ENCODE measurements at regions not wholly inside any gene's neighbourhood (a gene's known extent, or its start where the extent isn't known, plus 50 kb on each side); places are given as distances from the start of the nearest gene placed in this dataset.
"Not testable (repeated sequence)": the region's sequence is repeated elsewhere in the genome, so short reads cannot be mapped to it uniquely, and the experiment has no call there.

GRCh38 chr17:68108313-68109000 is 72.9 kb downstream of the KPNA2 start:
- H3K36me3 ChIP-seq (ENCODE audit: control insufficient read depth in 5 of 5, insufficient read depth in 5 of 5, low read length in 5 of 5): no peaks in the 10 kb centered on the region
- H3K9me3 ChIP-seq (ENCODE audit: control insufficient read depth in 5 of 5, low read length in 5 of 5): peaks cover 0 to 3% (median 0%) of the 10 kb centered on the region in 5 donors
- no peak overlapping the region for H3K27ac ChIP-seq (ENCODE audit: low read depth, low read length)
- H3K4me1 ChIP-seq (ENCODE audit: control insufficient read depth in 5 of 5, insufficient read depth in 5 of 5, low read length in 5 of 5): peaks cover 0 to 1% (median under 1%) of the 10 kb centered on the region in 5 donors
- no peaks in the 10 kb centered on the region for H3K27me3 ChIP-seq (ENCODE audit: control insufficient read depth in 5 of 5, insufficient read depth in 4 of 5, low read length in 5 of 5)
- H3K4me3 ChIP-seq (ENCODE audit: low read depth in 1 of 5, low read length in 5 of 5): no peak overlapping the region
- no peak overlapping the region for H3K9ac ChIP-seq (ENCODE audit: low read length in 5 of 5)

DNA sequence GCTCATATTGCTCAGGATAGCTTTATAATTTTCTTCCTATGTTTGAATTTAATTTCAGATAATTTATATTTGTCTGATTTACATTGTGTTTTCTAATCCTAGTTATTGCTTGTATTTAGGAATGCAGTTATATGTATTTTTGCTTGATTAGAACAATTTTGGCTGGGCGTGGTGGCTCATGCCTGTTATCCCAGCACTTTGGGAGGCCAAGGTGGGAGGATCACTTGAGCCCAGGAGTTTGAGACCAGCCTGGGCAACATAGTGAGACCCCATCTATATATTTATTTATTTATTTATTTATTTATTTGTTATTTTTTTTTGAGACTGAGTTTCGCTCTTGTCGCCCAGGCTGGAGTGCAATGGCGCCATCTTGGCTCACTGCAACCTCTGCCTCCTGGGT is 73.9 kb downstream of the KPNA2 start:
- not testable (repeated sequence) for H3K27ac ChIP-seq (ENCODE audit: low read depth, low read length); H3K4me1 ChIP-seq (ENCODE audit: control insufficient read depth in 5 of 5, insufficient read depth in 5 of 5, low read length in 5 of 5); H3K4me3 ChIP-seq (ENCODE audit: low read depth in 1 of 5, low read length in 5 of 5); H3K27me3 ChIP-seq (ENCODE audit: control insufficient read depth in 5 of 5, insufficient read depth in 4 of 5, low read length in 5 of 5); H3K9ac ChIP-seq (ENCODE audit: low read length in 5 of 5); H3K36me3 ChIP-seq (ENCODE audit: control insufficient read depth in 5 of 5, insufficient read depth in 5 of 5, low read length in 5 of 5); H3K9me3 ChIP-seq (ENCODE audit: control insufficient read depth in 5 of 5, low read length in 5 of 5)

- H3K27ac ChIP-seq (ENCODE audit: low read depth, low read length); H3K9ac ChIP-seq (ENCODE audit: low read length in 5 of 5); H3K4me3 ChIP-seq (ENCODE audit: low read depth in 1 of 5, low read length in 5 of 5); H3K9me3 ChIP-seq (ENCODE audit: control insufficient read depth in 5 of 5, low read length in 5 of 5); H3K27me3 ChIP-seq (ENCODE audit: control insufficient read depth in 5 of 5, insufficient read depth in 4 of 5, low read length in 5 of 5); H3K4me1 ChIP-seq (ENCODE audit: control insufficient read depth in 5 of 5, insufficient read depth in 5 of 5, low read length in 5 of 5): not testable (repeated sequence)
- peaks cover 9 to 38% (median 15%) of the 10 kb centered on the region in 5 donors for H3K36me3 ChIP-seq (ENCODE audit: control insufficient read depth in 5 of 5, insufficient read depth in 5 of 5, low read length in 5 of 5)
Measured at GRCh38 chr17:68116211-68116610, 80.7 kb downstream of the KPNA2 start.

DNA sequence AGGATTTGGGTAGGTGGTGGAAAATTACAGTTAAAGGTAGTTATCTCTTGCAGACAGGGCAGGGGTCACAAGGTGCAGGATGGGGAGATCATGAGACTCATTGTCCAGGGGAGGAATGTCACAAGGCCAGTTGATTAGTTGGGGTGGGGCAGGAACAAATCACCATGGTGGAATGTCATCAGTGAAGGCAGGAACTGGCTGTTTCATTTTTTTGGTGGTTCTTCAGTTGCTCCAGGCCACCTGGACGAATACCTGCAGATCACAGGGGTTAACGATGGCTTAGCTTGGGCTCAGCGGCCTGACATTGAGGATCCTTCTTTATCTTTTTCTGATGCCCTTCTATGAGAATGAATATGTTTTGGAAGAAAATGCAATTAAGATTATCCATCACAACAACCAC is 87.1 kb downstream of the KPNA2 start:
- Histone ChIP-seq H3K4me1 (ENCODE audit: control insufficient read depth in 5 of 5, insufficient read depth in 5 of 5, low read length in 5 of 5) (no peaks in the 10 kb centered on the region), H3K9me3 (ENCODE audit: control insufficient read depth in 5 of 5, low read length in 5 of 5) (no peaks in the 10 kb centered on the region), H3K27ac (ENCODE audit: low read depth, low read length) (no peak overlapping the region), H3K4me3 (ENCODE audit: low read depth in 1 of 5, low read length in 5 of 5) (no peak overlapping the region), H3K27me3 (ENCODE audit: control insufficient read depth in 5 of 5, insufficient read depth in 4 of 5, low read length in 5 of 5) (no peaks in the 10 kb centered on the region), H3K9ac (ENCODE audit: low read length in 5 of 5) (no peak overlapping the region), H3K36me3 (ENCODE audit: control insufficient read depth in 5 of 5, insufficient read depth in 5 of 5, low read length in 5 of 5) (peaks cover 13 to 60% (median 36%) of the 10 kb centered on the region in 5 donors)

GRCh38 chr17:68125111-68125870 is 89.8 kb downstream of the KPNA2 start:
- Histone ChIP-seq H3K9ac (ENCODE audit: low read length in 5 of 5) (no peak overlapping the region), H3K27ac (ENCODE audit: low read depth, low read length) (no peak overlapping the region), H3K36me3 (ENCODE audit: control insufficient read depth in 5 of 5, insufficient read depth in 5 of 5, low read length in 5 of 5) (peaks cover 13 to 51% (median 33%) of the 10 kb centered on the region in 5 donors)

DNA sequence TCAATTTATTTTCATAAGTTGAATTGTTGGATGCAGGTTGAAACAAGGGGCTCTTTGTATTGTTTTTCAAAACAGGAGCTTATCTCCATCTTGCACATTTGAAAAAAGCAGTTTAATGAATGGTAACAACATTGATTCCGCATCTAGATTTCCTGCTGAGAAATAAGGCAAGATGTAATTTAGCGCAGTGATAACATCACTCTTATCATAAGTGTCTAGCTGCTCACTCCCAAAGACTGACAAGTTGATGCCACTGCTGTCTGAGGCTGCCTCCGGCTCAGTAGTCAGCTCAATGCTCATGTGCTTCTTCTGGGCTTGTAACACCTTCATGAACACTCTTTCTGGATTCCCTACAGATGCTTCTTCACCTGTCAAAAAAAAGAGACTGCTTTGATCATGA is 92.4 kb downstream of the KPNA2 start:
- H3K27ac ChIP-seq (ENCODE audit: low read depth, low read length): no peak overlapping the region
- H3K4me1 ChIP-seq (ENCODE audit: control insufficient read depth in 5 of 5, insufficient read depth in 5 of 5, low read length in 5 of 5): peaks cover 0 to 3% (median 0%) of the 10 kb centered on the region in 5 donors
- no peaks in the 10 kb centered on the region for H3K9me3 ChIP-seq (ENCODE audit: control insufficient read depth in 5 of 5, low read length in 5 of 5)
- H3K4me3 ChIP-seq (ENCODE audit: low read depth in 1 of 5, low read length in 5 of 5): no peak overlapping the region
- H3K27me3 ChIP-seq (ENCODE audit: control insufficient read depth in 5 of 5, insufficient read depth in 4 of 5, low read length in 5 of 5): no peaks in the 10 kb centered on the region
- peaks cover 15 to 38% (median 25%) of the 10 kb centered on the region in 5 donors for H3K36me3 ChIP-seq (ENCODE audit: control insufficient read depth in 5 of 5, insufficient read depth in 5 of 5, low read length in 5 of 5)
- H3K9ac ChIP-seq (ENCODE audit: low read length in 5 of 5): no peak overlapping the region

More at GRCh38 chr17:68125111-68125870, 89.8 kb downstream of the KPNA2 start:
- H3K4me1 ChIP-seq (ENCODE audit: control insufficient read depth in 5 of 5, insufficient read depth in 5 of 5, low read length in 5 of 5): peaks cover 0 to 2% (median 0%) of the 10 kb centered on the region in 5 donors
- no peaks in the 10 kb centered on the region for H3K27me3 ChIP-seq (ENCODE audit: control insufficient read depth in 5 of 5, insufficient read depth in 4 of 5, low read length in 5 of 5)
- H3K4me3 ChIP-seq (ENCODE audit: low read depth in 1 of 5, low read length in 5 of 5): no peak overlapping the region
- H3K9me3 ChIP-seq (ENCODE audit: control insufficient read depth in 5 of 5, low read length in 5 of 5): no peaks in the 10 kb centered on the region

DNA sequence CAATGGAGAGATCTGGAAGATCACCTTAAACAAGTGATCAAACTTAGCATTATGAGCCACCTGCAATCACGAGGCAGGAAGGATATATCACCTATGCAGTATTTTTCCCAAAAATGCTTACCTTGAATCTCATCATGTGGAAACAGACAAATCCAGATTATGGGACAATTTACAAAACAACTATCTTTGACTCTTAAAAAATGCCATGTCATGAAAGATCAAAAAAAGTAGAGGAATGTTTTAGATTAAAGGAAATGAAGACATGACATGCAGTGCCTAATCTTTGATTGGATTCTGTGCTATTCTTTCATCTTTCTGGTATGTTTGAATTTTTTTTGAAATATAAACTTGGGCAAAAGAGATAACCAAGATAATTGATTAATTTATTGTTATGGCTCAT is 95.9 kb downstream of the KPNA2 start:
- Histone ChIP-seq H3K4me1 (ENCODE audit: control insufficient read depth in 5 of 5, insufficient read depth in 5 of 5, low read length in 5 of 5) (peaks cover 0 to 3% (median 0%) of the 10 kb centered on the region in 5 donors), H3K36me3 (ENCODE audit: control insufficient read depth in 5 of 5, insufficient read depth in 5 of 5, low read length in 5 of 5) (peaks cover 13 to 33% (median 27%) of the 10 kb centered on the region in 5 donors), H3K4me3 (ENCODE audit: low read depth in 1 of 5, low read length in 5 of 5) (no peak overlapping the region), H3K9me3 (ENCODE audit: control insufficient read depth in 5 of 5, low read length in 5 of 5) (no peaks in the 10 kb centered on the region), H3K9ac (ENCODE audit: low read length in 5 of 5) (no peak overlapping the region), H3K27ac (ENCODE audit: low read depth, low read length) (no peak overlapping the region), H3K27me3 (ENCODE audit: control insufficient read depth in 5 of 5, insufficient read depth in 4 of 5, low read length in 5 of 5) (no peaks in the 10 kb centered on the region)

- Histone ChIP-seq H3K9me3 (ENCODE audit: control insufficient read depth in 5 of 5, low read length in 5 of 5) (no peaks in the 10 kb centered on the region), H3K27ac (ENCODE audit: low read depth, low read length) (no peak overlapping the region), H3K36me3 (ENCODE audit: control insufficient read depth in 5 of 5, insufficient read depth in 5 of 5, low read length in 5 of 5) (peaks cover 10 to 23% (median 16%) of the 10 kb centered on the region in 5 donors), H3K4me3 (ENCODE audit: low read depth in 1 of 5, low read length in 5 of 5) (no peak overlapping the region), H3K4me1 (ENCODE audit: control insufficient read depth in 5 of 5, insufficient read depth in 5 of 5, low read length in 5 of 5) (peaks cover 0 to 3% (median 0%) of the 10 kb centered on the region in 5 donors), H3K9ac (ENCODE audit: low read length in 5 of 5) (no peak overlapping the region), H3K27me3 (ENCODE audit: control insufficient read depth in 5 of 5, insufficient read depth in 4 of 5, low read length in 5 of 5) (no peaks in the 10 kb centered on the region)
Measured at GRCh38 chr17:68133346-68134045, 98.0 kb downstream of the KPNA2 start.

- peaks cover 10 to 21% (median 15%) of the 10 kb centered on the region in 5 donors for H3K36me3 ChIP-seq (ENCODE audit: control insufficient read depth in 5 of 5, insufficient read depth in 5 of 5, low read length in 5 of 5)
Measured at GRCh38 chr17:68134046-68134637, 98.6 kb downstream of the KPNA2 start.

More at GRCh38 chr17:68134046-68134637, 98.6 kb downstream of the KPNA2 start:
- H3K27me3 ChIP-seq (ENCODE audit: control insufficient read depth in 5 of 5, insufficient read depth in 4 of 5, low read length in 5 of 5): no peaks in the 10 kb centered on the region
- H3K4me1 ChIP-seq (ENCODE audit: control insufficient read depth in 5 of 5, insufficient read depth in 5 of 5, low read length in 5 of 5): peaks cover 0 to 3% (median 0%) of the 10 kb centered on the region in 5 donors
- no peak overlapping the region for H3K4me3 ChIP-seq (ENCODE audit: low read depth in 1 of 5, low read length in 5 of 5)
- no peak overlapping the region for H3K27ac ChIP-seq (ENCODE audit: low read depth, low read length)
- H3K9ac ChIP-seq (ENCODE audit: low read length in 5 of 5): no peak overlapping the region
- H3K9me3 ChIP-seq (ENCODE audit: control insufficient read depth in 5 of 5, low read length in 5 of 5): no peaks in the 10 kb centered on the region
